ENCODE measurements at regions not wholly inside any gene's neighbourhood (a gene's known extent, or its start where the extent isn't known, plus 50 kb on each side); places are given as distances from the start of the nearest gene placed in this dataset.

- no peak overlapping the region for H3K4me3 ChIP-seq (replicated peaks; ENCODE audit: low read depth, low read length)
- peak; percentile 79 for DNase-seq (ENCODE audit: low read depth)
- TF ChIP-seq, protein P1, sequence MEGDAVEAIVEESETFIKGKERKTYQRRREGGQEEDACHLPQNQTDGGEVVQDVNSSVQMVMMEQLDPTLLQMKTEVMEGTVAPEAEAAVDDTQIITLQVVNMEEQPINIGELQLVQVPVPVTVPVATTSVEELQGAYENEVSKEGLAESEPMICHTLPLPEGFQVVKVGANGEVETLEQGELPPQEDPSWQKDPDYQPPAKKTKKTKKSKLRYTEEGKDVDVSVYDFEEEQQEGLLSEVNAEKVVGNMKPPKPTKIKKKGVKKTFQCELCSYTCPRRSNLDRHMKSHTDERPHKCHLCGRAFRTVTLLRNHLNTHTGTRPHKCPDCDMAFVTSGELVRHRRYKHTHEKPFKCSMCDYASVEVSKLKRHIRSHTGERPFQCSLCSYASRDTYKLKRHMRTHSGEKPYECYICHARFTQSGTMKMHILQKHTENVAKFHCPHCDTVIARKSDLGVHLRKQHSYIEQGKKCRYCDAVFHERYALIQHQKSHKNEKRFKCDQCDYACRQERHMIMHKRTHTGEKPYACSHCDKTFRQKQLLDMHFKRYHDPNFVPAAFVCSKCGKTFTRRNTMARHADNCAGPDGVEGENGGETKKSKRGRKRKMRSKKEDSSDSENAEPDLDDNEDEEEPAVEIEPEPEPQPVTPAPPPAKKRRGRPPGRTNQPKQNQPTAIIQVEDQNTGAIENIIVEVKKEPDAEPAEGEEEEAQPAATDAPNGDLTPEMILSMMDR (IDR thresholded peaks at IDR 0.05; ENCODE audit: low read length, missing control alignments): no peak
These were observed 94.9 kb upstream of the PIK3CG start for GRCh38 chr7:106770191-106770590.

DNA sequence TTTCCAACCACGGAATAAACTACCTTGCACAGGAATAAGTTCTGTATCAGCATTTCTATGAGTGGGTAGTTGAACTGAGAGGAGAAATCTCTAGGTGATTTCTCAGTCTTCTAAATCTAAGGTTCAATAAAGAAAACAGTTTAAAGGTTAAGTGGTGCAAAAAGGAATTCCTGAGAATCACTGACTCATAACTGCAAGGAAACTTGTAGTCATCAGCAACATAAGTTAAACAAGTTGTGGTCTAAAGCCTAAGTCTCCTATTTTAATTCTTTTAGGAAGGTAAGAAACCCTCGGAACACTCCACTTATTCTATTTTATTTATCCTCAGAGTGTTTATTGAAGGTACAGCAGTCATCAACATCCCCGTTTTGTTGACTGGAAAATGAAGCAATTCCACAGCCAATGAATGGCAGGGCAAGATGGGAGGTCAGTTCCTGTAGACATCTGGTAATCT lies 92.4 kb upstream of the PIK3CG start:
- peak; percentile 52 for DNase-seq (ENCODE audit: low read depth)
- TF ChIP-seq, protein P1 (IDR thresholded peaks at IDR 0.05; ENCODE audit: low read length, missing control alignments): no peak
- no peak overlapping the region for H3K4me3 ChIP-seq (replicated peaks; ENCODE audit: low read depth, low read length)

- DNase-seq (ENCODE audit: low read depth): no peak
These were observed 91.9 kb upstream of the PIK3CG start for GRCh38 chr7:106773228-106773627.

GRCh38 chr7:106773721-106774120 lies 91.4 kb upstream of the PIK3CG start:
- no peak overlapping the region for H3K4me3 ChIP-seq (replicated peaks; ENCODE audit: low read depth, low read length)
- TF ChIP-seq, protein P1 (IDR thresholded peaks at IDR 0.05; ENCODE audit: low read length, missing control alignments): no peak
- no peak for DNase-seq (ENCODE audit: low read depth)

More at GRCh38 chr7:106773228-106773627, 91.9 kb upstream of the PIK3CG start:
- TF ChIP-seq, protein P1 (IDR thresholded peaks at IDR 0.05; ENCODE audit: low read length, missing control alignments): no peak
- no peak overlapping the region for H3K4me3 ChIP-seq (replicated peaks; ENCODE audit: low read depth, low read length)

- no peak for DNase-seq (ENCODE audit: low read depth)
- no peak overlapping the region for H3K4me3 ChIP-seq (replicated peaks; ENCODE audit: low read depth, low read length)
- TF ChIP-seq, protein P1 (IDR thresholded peaks at IDR 0.05; ENCODE audit: low read length, missing control alignments): no peak
These were observed 90.8 kb upstream of the PIK3CG start for GRCh38 chr7:106774213-106774767.

- peak; percentile 61 for DNase-seq (ENCODE audit: low read depth)
- peak overlapping the region; percentile 30 for H3K4me3 ChIP-seq (replicated peaks; ENCODE audit: low read depth, low read length)
- TF ChIP-seq, protein P1 (IDR thresholded peaks at IDR 0.05; ENCODE audit: low read length, missing control alignments): no peak
These were observed 90.1 kb upstream of the PIK3CG start for GRCh38 chr7:106774768-106775551.
